ENCODE measurements at regions not wholly inside any gene's neighbourhood (a gene's known extent, or its start where the extent isn't known, plus 50 kb on each side); places are given as distances from the start of the nearest gene placed in this dataset.

DNA sequence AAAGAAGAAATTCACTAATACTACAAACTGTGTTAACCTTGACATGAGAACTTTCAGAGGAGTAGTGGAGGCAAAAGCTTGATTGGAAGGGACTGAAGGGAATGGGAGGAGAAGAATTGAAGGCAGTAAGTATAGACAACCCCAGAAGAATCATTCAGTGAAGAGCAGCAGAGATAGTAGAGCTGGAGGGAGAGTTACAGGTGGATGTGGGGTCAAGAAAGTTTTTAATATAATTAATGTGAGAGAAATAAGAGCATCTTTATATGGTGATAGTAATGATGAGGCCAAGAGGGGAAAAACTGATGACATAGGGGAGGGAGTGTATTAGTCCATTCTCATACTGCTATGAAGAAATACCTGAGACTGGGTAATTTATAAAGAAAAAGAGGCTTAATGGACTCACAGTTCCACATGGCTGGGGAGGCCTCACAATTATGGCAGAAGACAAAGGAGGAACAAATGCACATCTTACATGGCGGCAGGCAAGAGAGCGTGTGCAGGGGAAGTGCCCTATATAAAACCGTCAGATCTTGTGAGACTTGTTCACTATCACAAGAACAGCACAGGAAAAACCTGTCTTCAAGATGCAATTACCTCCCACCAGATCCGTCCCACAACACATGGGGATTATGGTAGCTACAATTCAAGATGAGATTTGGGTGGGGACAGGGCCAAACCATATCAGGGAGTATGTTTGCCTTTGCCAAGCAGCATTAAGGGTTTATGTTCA lies 88.3 kb upstream of the PIK3CG start:
- DNase-seq: no peak

DNA sequence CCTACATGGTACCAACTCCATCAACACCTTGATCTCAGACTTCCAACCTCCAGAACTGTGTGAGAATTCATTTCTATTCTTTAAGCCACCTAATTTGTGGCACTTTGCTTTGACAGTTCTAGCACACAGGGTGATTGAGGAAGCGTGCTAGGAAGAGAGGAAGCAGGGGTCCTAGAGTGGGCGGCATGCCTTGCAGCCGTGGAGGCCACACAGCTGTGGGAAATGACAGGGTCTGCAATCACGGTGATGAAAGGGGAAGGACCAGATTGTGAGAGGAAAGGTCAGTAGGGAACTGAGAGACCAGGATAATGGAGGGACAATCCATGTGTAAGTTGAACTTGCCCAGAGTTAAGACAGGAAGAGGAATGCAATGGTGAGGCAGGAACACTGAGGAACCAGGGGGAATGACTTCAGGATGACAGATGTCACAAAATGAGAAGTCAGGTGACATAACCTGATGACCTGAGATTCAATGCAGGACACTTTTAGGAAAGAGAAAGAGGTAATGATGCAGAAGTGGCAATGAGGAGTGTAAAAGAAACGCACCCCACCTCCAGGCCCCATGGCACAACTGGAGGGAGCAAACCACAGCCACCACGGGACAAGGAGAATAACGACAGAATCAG lies 87.3 kb upstream of the PIK3CG start:
- DNase-seq: no peak

DNA sequence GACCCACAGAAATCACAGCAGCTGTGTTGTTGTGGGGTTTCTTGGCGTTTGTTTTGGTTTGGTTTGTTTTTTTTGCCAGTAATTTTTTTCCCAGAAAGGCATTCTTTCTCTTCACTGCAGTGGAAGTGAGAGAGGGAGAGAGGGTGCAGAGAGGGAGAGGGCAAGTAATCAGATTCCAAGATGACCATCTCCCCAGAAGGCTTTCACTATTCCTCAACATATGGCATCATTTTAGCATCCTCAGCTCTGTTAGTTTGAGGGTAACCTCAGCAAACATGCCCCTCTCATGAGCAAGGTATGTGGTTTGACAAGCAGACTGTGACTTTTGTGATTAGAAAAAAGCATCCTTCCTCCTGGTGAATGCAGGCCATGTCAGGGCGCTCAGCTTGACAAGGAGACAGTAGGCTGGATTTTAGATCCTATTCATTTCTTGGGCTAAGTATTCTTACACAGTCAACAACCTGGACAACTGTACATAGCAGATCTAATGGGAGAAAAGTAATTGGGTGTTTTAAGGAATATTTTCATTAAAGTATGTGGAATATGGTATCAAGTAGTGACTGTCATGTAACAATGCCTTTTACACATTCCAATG lies 86.3 kb upstream of the PIK3CG start:
- DNase-seq: no peak

DNA sequence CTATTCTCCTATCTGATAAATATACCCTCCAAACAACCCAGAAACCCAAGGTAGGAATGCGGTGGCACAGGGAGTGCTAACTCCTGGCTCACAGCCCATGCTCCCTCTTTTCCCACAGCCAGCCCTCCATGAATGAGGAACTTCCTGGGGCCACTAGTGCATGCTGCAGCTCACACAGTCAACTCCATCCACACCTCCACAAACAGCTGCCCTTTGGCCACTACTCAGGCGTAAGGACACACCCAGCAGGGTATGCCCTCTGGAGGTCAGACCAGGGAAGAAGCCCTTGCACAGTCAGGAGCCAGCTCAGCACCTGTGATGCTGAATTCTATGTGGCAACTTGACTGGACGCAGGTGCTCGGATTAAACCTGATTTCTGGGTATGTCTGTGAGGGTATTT lies 85.2 kb upstream of the PIK3CG start:
- DNase-seq: no peak

DNA sequence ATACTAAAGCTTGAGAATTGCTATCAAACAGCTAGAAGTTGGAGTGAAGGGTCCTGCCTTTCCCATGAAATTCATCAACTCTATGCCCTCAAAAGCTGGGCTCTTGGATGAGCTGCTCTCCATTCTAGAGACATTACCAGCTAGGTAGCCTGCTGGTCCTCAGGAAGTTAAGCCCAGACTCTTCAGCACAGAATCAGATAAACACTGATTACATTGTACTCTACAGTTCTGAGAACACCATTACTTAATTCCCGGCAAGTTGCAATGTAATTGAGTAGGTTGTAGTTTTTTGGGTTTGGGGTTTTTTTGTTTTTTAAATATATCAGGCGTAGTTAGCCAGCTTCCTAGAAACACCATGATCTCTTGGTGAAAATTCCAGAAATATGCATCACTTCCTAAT lies 84.1 kb upstream of the PIK3CG start:
- no peak for DNase-seq

DNA sequence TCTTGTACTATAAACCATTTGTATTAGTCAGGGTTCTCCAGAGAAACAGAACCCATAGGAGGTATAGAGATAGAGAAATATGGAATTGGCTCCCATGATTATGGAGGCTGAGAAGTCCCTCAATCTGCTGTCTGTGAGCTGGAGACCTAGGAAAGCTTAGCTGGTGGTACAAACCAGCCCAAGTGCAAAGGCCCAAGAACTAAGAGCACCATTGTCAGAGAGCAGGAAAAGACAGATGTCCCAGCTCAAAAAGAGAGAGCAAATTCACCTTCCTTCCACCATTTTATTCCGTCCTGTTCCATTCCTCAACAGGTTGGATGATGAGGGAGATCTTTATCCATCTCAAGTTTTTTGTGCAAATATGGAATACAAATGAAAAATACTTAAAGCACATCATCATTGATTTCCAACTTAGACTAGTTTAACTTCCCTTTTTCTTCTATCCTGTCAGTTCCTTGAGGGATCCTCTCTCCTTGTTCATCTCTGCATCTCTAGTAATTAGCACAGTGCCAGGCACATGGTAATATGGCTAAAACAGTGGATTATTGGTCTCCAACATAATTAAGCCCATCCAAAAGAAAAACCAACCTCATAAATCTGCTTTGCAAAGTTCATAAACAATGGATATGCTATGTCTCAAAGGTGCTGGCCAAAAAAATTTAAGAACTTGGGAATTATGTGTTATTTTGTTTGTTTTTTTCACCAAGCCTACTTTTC lies 83.1 kb upstream of the PIK3CG start:
- no peak for DNase-seq

DNA sequence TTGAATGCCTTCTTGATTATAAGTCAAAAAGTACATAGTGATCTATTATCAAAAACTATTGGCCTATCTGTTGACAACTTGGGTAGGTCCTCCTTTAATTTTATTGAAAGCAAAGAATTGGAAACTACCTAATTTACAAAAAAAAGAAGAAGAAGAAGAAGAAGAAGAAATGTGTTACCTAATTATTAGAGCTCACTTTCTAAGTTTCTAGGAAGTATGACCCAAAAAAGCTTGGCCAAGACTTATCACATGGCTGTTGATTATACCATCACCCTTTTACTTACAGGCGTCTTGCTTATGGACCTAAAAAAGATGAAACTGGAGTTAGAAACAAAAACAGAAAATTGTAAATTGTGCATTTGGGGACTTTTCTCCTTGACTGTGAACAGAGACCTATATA lies 81.8 kb upstream of the PIK3CG start:
- no peak for DNase-seq

DNA sequence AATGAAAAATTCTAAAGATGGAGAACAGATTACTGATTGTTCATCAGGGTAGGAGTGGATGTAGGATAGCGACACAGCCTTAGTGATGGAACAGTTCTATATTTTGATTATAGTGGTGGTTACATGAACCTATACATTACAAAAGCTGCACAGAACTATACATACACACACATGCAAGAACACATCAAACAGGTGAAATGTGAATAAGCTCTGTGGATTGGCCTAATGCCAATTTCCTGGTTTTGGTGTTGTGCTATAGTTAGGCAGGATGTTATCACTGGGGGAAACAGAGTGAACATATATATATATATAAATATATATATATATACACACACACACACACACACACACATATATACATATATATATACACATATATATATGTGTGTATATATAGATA lies 76.4 kb upstream of the PIK3CG start:
- DNase-seq: no peak

DNA sequence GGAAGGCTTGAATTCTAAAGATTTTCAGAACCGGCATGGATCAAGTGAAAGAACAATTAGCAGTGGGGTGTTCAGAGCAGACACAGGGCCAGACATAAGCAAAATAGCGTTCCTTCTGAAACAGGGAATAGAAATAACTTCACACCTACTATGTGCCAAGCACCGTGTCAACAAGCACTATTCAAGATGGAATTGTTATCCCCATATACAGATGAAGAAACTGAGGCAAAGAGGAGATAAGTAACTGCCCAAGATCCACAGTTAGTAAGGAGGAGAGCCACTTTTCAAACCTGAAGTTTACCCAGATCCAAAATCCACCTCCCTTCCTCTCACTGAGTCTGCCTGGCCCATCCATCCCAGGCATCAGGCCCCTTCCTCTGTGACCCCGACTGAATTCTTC lies 73.6 kb upstream of the PIK3CG start:
- DNase-seq: no peak

DNA sequence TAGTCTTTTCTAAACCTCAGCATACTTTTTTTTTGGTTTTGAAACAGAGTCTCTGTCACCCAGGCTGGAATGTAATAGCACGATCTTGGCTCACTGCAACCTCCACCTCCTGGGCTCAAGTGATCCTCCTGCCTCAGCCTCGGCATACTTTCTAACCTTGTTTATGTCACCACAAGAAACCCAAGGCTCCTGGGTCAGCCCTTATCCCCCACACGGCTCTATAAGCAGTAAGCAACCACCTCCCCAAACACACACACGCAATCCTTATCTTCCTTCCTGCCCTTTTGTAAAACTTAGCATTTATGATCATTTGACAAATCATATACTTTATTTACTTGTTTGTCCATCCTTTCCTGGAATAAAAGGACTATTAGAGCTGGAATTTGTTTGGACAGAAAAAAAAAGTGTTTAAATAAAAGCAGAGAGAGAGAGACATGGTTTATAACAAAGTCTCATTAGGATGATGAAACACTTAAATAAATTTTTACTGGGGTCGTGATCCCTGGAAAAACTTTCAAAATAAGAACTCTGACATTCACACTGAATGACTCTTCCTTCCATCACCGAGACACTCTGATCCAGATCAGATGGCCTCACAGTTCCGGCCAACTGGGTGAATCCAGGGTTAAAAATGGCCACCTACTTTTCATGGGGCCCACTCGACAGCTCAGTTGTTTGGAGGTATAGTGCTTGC lies 72.7 kb upstream of the PIK3CG start:
- no peak for DNase-seq

DNA sequence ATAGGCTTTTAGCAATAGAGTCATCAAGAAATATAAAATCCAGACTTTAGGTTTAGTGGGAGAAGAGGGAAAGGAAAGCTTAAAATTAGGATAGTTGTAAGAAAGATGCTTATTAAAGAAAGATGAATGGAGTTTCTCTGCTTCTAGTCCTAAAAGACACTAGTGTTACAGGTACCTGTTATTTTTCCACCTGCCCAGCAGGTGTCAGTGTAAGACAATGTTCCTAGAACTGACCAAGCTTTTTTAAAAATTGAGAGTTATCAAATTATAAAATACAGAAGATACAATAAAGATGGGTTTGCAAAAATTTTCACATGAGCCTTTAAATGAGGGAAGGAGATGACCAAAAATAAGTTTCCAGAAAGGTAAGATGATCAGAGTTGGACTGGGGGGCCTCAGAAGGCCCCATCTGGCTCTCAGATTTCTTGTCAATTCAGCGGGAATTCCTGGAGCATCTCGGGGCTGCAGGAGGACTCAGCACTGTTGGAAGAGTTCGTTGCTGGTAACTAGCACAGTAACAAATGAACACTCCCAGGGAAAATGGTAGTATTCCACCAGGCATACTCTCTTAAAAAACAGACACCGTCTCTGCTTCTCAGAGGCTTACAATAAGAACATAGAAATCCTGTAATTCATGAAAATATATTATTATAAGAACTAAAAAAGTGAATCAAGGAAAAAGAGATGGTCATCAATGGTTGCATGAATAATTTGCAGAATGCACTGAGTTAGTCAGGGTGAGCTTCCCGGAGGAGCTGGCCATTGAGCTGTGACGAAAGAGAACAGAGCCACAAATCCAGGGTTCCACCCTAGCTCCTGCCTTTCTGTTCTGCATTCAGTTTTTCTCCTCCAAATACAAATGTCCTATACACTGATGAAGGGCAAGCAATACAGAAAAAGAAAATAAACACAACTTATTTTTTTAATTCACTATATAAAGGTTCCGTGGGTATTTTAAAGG lies 71.8 kb upstream of the PIK3CG start:
- peak; percentile 41 for DNase-seq

DNA sequence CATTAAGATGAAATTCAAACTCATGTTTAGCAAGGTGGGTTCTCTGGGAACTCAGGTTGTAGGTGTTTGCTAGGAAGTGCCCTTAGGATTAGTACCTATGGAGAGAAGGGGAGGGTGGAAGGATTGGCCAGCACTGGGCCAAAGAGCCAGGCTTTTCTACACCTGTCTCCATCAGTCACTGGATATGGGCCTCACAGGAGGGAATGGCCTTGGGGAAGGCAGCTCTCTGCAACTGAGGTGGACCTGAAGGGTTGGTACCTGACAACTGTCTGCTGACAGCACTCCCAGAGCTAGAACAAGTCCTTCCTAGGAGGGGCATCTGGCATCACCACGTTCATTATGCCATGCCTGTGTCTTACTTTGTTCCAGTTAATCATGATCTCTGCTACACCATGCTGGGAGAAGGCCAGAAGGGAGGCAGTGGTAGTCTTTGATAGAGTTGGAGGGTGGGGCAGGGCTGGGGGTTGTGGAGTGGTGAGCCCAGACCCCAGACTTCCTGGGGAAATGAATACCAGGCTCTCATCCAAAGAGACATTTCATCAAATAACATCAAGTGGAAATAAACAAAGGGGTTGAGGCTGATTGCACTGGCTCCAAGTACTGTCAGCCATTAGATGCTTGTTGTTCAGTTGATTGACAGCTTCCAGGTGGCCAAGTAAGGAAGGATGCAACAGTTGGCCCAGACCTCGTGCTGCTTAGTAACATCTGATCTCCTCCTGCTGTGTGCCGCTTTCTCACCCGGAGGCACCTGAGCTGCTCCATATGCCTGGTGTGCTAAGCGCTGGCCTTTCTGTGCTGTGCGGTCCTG lies 70.6 kb upstream of the PIK3CG start:
- DNase-seq: no peak

DNA sequence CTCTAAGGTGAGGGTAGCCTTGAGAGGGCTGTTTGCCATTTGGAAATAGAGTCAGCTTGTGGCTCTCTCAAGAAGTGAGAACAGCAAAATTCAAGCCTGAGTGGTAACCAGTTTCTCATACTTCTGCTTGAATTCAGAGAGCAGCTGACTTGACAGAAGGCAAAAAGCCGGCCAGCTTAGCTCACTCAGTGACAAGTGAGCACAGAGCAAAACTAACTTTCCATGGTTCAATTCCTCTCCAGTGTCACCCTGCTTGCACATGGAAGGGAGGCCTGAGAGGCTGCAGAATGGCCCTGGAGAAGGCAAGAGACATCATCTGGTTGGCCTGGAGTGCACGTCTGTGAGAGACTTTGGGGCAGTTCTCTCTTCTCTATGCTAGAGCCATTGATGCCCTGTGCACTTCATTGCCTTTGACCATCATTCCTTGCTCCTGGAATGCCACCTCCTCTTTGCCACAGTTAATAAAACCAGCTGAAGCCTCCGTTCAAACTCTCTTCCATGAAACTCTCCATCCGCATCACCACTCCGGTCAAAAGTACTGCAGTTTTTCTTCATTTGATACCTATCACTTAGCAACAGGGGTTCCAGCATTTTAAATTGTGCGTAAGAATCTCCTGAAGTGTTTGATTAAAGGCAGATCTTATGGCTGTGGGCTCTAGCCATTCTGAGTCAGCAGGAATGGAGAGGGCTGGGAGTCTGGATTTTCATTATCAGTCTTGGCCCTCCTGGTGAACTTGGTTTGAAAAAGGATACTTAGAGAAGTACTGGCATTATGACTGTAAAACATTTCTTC lies 69.8 kb upstream of the PIK3CG start:
- DNase-seq: no peak

DNA sequence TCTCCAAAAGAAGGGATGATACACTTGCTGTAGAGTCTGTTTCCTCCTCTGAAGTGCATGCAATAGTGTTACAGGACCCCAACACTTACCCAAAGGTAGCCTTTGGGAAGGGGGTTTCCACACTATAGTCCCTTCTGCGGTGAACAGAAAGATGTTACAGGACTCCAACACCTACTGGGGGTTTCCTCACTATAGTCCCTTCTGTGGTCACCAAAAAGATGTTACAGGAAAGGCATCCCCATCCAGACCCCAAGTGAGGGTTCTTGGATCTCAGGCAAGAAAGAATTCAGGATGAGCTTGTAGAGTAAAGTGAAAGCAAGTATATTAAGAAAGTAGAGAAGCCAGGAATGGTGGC lies 69.2 kb upstream of the PIK3CG start:
- no peak for DNase-seq

DNA sequence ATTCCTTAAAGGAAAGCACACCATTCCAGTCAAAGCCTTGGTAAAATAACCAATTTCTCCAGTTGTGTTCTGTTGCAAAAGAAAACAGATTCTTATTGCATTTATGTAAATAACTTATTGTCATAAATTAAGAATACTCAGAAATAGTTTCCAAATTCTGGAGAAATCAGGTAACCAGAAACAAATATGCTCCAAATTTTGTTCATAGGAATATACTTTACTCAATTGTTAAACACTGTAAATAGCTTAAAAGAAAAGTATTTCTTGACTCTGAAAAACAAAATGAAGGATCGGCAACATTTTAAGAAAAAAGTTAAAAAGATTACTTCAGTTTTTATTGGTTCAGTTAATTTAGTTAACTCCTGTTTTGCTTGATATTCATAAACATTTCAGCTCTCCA lies 67.1 kb upstream of the PIK3CG start:
- DNase-seq: no peak

DNA sequence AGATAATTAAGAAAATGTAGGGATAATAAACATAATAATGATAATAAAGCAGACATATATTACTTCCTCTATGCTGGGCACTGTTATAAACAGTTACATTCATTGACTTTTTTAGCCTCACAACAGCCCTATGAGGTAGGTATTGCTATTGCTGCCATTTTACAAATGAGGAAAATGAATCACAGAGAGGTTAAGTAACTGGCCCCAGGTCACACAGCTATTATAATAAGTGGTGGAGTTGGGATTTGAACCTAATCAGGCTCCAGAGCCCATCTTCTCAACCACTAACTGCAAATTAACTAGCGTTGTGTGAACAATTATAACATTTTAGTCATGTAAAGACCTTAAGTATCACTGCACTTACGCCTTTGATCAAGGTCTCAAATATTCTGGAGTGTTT lies 62.5 kb upstream of the PIK3CG start:
- DNase-seq: no peak

DNA sequence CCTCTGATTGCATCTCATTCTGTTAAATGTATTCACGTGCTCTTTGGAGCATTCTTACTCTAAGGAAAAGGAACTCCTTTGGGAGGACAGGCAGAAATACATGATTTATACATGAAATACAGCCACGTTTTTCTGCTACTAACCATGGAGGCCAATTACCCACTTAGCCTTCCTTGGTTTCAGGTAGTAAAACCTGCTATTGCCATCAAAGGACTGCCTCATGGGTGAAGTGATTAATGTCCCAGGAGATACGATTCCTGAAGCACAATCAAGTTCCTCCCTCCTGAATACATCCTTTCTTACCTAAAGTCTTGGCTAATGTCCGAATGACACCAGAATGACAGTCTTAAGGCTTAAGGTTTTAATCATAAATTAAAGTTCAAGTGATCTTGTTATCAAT lies 58.5 kb upstream of the PIK3CG start:
- DNase-seq: no peak

DNA sequence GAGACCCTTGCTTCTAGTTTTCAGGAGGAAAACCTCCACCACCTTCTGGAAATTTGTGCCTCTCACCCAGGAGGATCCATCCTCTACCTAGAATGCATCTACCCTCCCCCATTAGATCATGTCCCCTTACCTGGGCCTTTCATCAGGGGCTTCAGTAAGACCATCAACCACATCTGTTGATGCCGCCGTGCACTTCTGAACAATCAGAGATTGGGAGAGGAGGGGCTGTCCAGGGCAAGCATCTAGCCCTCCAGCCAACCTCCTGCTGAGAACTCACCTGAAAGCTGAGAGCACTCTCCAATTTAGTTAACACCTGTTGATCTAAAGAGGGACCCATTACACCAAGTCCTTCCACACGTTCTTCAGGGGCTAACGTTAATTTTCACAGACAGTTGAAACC lies 57.6 kb upstream of the PIK3CG start:
- DNase-seq: no peak

DNA sequence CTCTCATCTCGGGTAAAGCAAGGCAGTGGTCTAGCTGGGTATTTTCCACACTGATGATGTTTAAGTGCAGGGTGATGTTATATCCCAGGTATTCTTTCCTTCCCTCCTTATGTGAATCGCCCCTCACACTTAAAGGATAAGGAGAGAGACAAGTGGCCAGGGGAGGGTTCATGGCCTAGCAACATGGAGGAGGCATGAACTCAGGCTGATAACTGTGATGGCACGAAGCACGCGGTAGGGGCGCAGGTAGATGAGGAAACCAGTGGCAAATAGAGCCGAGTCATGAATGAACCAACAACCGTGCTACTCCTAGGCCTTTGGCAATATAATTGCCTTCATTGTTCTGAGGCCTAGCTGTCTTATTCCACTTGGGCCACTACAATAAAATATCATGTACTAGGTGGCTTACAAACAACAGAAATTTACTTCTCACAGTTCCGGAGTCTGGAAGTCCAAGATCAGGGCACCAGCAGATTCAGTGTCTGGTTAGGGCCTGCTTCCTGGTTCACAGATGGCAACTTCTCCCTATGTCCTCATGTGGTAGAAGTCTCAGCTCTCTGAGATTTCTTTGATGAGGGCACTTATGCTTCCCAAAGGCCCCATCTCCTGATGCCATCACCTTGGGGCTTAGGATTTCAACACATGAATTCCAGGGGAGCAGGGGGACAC lies 56.0 kb upstream of the PIK3CG start:
- no peak for DNase-seq

DNA sequence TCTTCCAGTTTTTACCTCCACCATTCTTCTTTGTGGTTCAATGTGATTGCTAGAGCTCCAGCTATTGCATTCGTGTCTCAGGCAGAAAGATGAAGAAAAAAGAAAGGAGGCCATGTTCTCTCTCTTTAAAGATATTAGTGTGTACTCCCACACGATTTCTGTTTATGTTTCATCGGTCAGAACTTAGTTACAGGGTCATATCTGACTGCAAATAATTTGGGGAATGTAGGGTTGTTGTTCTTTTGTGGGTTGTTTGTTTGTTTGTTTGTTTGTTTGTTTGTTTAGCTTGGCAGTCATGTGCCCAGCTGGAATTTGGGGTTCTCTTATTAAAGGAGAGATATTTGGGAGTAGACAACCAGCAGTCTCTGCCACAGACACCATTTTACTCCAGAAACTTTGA lies 53.6 kb upstream of the PIK3CG start:
- DNase-seq: no peak
